ENCODE measurements at regions not wholly inside any gene's neighbourhood (a gene's known extent, or its start where the extent isn't known, plus 50 kb on each side); places are given as distances from the start of the nearest gene placed in this dataset.

- no peak for TF ChIP-seq CTCF (IDR thresholded peaks at IDR 0.05; ENCODE audit: low read depth, low read length, poor library complexity, severe bottlenecking)
- no peak for TF ChIP-seq EZH2phosphoT487 (IDR thresholded peaks at IDR 0.05; ENCODE audit: borderline replicate concordance, low read length)
Observed at GRCh38 chr6:134407791-134408190, 89.9 kb upstream of the SGK1 start.

Data from DOHH2 (cell line).